Liver (tissue), 8 donors: ENCODE measurements at regions not wholly inside any gene's neighbourhood (a gene's known extent, or its start where the extent isn't known, plus 50 kb on each side); places are given as distances from the start of the nearest gene placed in this dataset.

Experiments
- DNase-seq: peaks from one replicate; pipeline ENCODE4 v3.0.0-alpha.2; 2017; ENCODE audit warnings: low spot score
- H3K27ac ChIP-seq, 2 donors: one replicate each; pipeline ENCODE4 v1.7.0; 2013; ENCODE audit warnings: inconsistent platforms in 2 of 2, low read length in 2 of 2, control low read depth in 1 of 2, low read depth in 1 of 2, mild to moderate bottlenecking in 1 of 2
- H3K27me3 ChIP-seq, 4 donors: one replicate each; pipeline versions ENCODE4 v1.6.1 to v1.7.0; 2013; ENCODE audit warnings: low read length in 3 of 4, inconsistent platforms in 1 of 4, mild to moderate bottlenecking in 1 of 4, moderate library complexity in 1 of 4; ENCODE audit not compliant: control insufficient read depth in 4 of 4, insufficient read depth in 4 of 4
- H3K36me3 ChIP-seq, 4 donors: one replicate each; pipeline versions ENCODE4 v1.6.1 to v1.7.0; 2013; ENCODE audit warnings: low read length in 3 of 4, mild to moderate bottlenecking in 3 of 4, low read depth in 1 of 4, moderate library complexity in 1 of 4; ENCODE audit not compliant: control insufficient read depth in 4 of 4, insufficient read depth in 3 of 4
- H3K4me1 ChIP-seq, 4 donors: one replicate each; pipeline versions ENCODE4 v1.6.1 to v1.7.0; 2013; ENCODE audit warnings: low read length in 3 of 4, mild to moderate bottlenecking in 3 of 4, moderate library complexity in 1 of 4; ENCODE audit not compliant: control insufficient read depth in 4 of 4, insufficient read depth in 4 of 4
- H3K4me3 ChIP-seq, 3 donors: one replicate each; pipeline versions ENCODE4 v1.6.1 to v1.7.0; 2013; ENCODE audit warnings: low read length in 3 of 3, control low read depth in 1 of 3, low read depth in 1 of 3, mild to moderate bottlenecking in 1 of 3
- H3K9ac ChIP-seq, 2 donors: one replicate each; pipeline ENCODE4 v1.7.0; 2013; ENCODE audit warnings: low read length in 2 of 2, mild to moderate bottlenecking in 2 of 2, moderate library complexity in 2 of 2, control low read depth in 1 of 2, low read depth in 1 of 2
- H3K9me3 ChIP-seq, 4 donors: one replicate each; pipeline versions ENCODE4 v1.6.1 to v1.7.0; 2013; ENCODE audit warnings: low read length in 3 of 4; ENCODE audit not compliant: control insufficient read depth in 4 of 4
- CTCF ChIP-seq: fragments of 150-350 bp; IDR thresholded peaks from 2 replicates; pipeline ENCODE4 v1.5.1; 2017; ENCODE audit warnings: improper control_type of control experiment, low read depth, low read length; ENCODE audit not compliant: missing input control
- FOXA1 ChIP-seq: IDR thresholded peaks from 2 replicates; pipeline ENCODE4 v1.6.1; 2016; ENCODE audit warnings: antibody characterized with exemption
- FOXA2 ChIP-seq: IDR thresholded peaks from 2 replicates; pipeline ENCODE4 v1.6.1; 2016; ENCODE audit warnings: antibody characterized with exemption
- GABPA ChIP-seq, 2 donors: IDR thresholded peaks in 1 of 2; conservative IDR thresholded peaks in 1 of 2; 2 replicates each; pipeline ENCODE4 v1.6.1; 2016; ENCODE audit warnings: antibody characterized with exemption in 2 of 2, mild to moderate bottlenecking in 1 of 2, moderate library complexity in 1 of 2
- HNF4A ChIP-seq, 2 donors: conservative IDR thresholded peaks; 2 replicates each; pipeline ENCODE4 v1.6.1; 2016; ENCODE audit warnings: antibody characterized with exemption in 2 of 2, mild to moderate bottlenecking in 2 of 2
- JUND ChIP-seq, 2 donors: IDR thresholded peaks; 2 replicates each; pipeline ENCODE4 v1.6.1; 2016; ENCODE audit warnings: antibody characterized with exemption in 2 of 2
- MAX ChIP-seq: IDR thresholded peaks from 2 replicates; pipeline ENCODE4 v1.6.1; 2016; ENCODE audit warnings: antibody characterized with exemption
- NR2F2 ChIP-seq: IDR thresholded peaks from 2 replicates; pipeline ENCODE4 v1.6.1; 2016; ENCODE audit warnings: antibody characterized with exemption
- RAD21 ChIP-seq, 2 donors: IDR thresholded peaks; 2 replicates each; pipeline ENCODE4 v1.6.1; 2016; ENCODE audit warnings: antibody characterized with exemption in 2 of 2, mild to moderate bottlenecking in 2 of 2
- REST ChIP-seq: IDR thresholded peaks from 2 replicates; pipeline ENCODE4 v1.6.1; 2016; ENCODE audit warnings: antibody characterized with exemption, mild to moderate bottlenecking
- RXRA ChIP-seq, 2 donors: IDR thresholded peaks; 2 replicates each; pipeline ENCODE4 v1.6.1; 2017 to 2018; ENCODE audit warnings: antibody characterized with exemption in 2 of 2, mild to moderate bottlenecking in 1 of 2
- SP1 ChIP-seq: IDR thresholded peaks from 2 replicates; pipeline ENCODE4 v1.6.1; 2018; ENCODE audit warnings: antibody characterized with exemption, mild to moderate bottlenecking
- TAF1 ChIP-seq: conservative IDR thresholded peaks from 2 replicates; pipeline ENCODE4 v1.6.1; 2016; ENCODE audit warnings: antibody characterized with exemption, mild to moderate bottlenecking
- YY1 ChIP-seq: IDR thresholded peaks from 2 replicates; pipeline ENCODE4 v1.6.1; 2016; ENCODE audit warnings: antibody characterized with exemption, mild to moderate bottlenecking
- WGBS: extraction: QIAGEN DNeasy Blood & Tissue Kit; methylation state at CpG from one replicate; pipeline ENCODE4 v1.1.7; 2013; 5-methylcytosine and 5-hydroxymethylcytosine counted together
- donor health status: healthy.
- donor health status: healthy.
- donor health status: healthy.
- donor health status: healthy.
- donor health status: healthy.

- TF ChIP-seq CTCF: no peak
- TF ChIP-seq MAX: no peak
These were observed 115.1 kb upstream of the SLC38A2 start (continued) for GRCh38 chr12:46487567-46488131.

- Histone ChIP-seq H3K27me3 (no peaks in the 10 kb centered on the region), H3K4me1 (peaks cover 0 to 7% (median 5%) of the 10 kb centered on the region in 4 donors), H3K4me3 (no peak overlapping the region), H3K36me3 (no peaks in the 10 kb centered on the region), H3K27ac (peak overlapping the region in 1 of 2 donors; percentile 14), H3K9ac (no peak overlapping the region), H3K9me3 (no peaks in the 10 kb centered on the region)
- TF ChIP-seq FOXA1: no peak
- no peak for TF ChIP-seq NR2F2
- no peak for TF ChIP-seq HNF4A (conservative IDR thresholded peaks at IDR 0.05)
- TF ChIP-seq TAF1: no peak
- DNase-seq: no peak
These were observed 114.0 kb upstream of the SLC38A2 start for GRCh38 chr12:46486588-46486987.

GRCh38 chr12:46485853-46486252, 113.3 kb upstream of the SLC38A2 start:
- 96% methylated on average over 5 of the region's 5 CpGs for WGBS
- Histone ChIP-seq H3K9me3 (no peaks in the 10 kb centered on the region), H3K27me3 (no peaks in the 10 kb centered on the region), H3K4me1 (peaks cover 0 to 7% (median 5%) of the 10 kb centered on the region in 4 donors), H3K36me3 (no peaks in the 10 kb centered on the region), H3K27ac (no peak overlapping the region), H3K4me3 (no peak overlapping the region), H3K9ac (no peak overlapping the region)
- DNase-seq: no peak
- TF ChIP-seq CTCF: no peak
- no peak for TF ChIP-seq RXRA (IDR thresholded peaks at IDR 0.05)
- TF ChIP-seq GABPA (IDR thresholded peaks at IDR 0.05 in 1 of 2, conservative IDR thresholded peaks at IDR 0.05 in 1 of 2): no peak
- no peak for TF ChIP-seq JUND (IDR thresholded peaks at IDR 0.05)
- TF ChIP-seq YY1: no peak
- TF ChIP-seq RAD21 (IDR thresholded peaks at IDR 0.05): no peak
- no peak for TF ChIP-seq HNF4A (conservative IDR thresholded peaks at IDR 0.05)
- TF ChIP-seq FOXA1: no peak
- no peak for TF ChIP-seq FOXA2
- TF ChIP-seq REST: no peak
- no peak for TF ChIP-seq SP1
